Keratinocyte (primary cell): ENCODE measurements at regions not wholly inside any gene's neighbourhood (a gene's known extent, or its start where the extent isn't known, plus 50 kb on each side); places are given as distances from the start of the nearest gene placed in this dataset.

ENCODE experiments used
- DNase-seq: peaks from one replicate; pipeline ENCODE4 v3.0.0-alpha.2; 2011; ENCODE audit warnings: low read depth, missing footprints, low spot score
- FAIRE-seq: peaks from 2 replicates; lab custom pipeline; 2011; peaks lifted over from hg19 to GRCh38; lab: Jason Lieb, UNC
- H2AFZ ChIP-seq: 2 replicates; pipeline ENCODE4 v1.6.0; 2012; ENCODE audit warnings: low read length, control low read depth, inconsistent platforms; ENCODE audit not compliant: control insufficient read depth
- H3K27ac ChIP-seq: 2 replicates; pipeline ENCODE4 v1.5.1; 2011; ENCODE audit warnings: low read length; ENCODE audit not compliant: control insufficient read depth, insufficient read depth
- H3K27me3 ChIP-seq: 3 replicates; pipeline ENCODE4 v1.6.0; 2011; ENCODE audit warnings: low read length; ENCODE audit not compliant: control insufficient read depth, insufficient read depth; ENCODE audit errors: extremely low read depth
- H3K36me3 ChIP-seq, 2 experiments: 2 replicates in 1 of 2; 3 replicates in 1 of 2; pipeline ENCODE4 v1.5.1; 2011; ENCODE audit warnings: low read length in 2 of 2, mild to moderate bottlenecking in 1 of 2; ENCODE audit not compliant: control insufficient read depth in 2 of 2, insufficient read depth in 2 of 2; ENCODE audit errors: extremely low read depth in 1 of 2
- H3K4me1 ChIP-seq: 3 replicates; pipeline ENCODE4 v1.5.1; 2011; ENCODE audit warnings: low read length; ENCODE audit not compliant: control insufficient read depth, insufficient read depth; ENCODE audit errors: extremely low read depth
- H3K4me2 ChIP-seq: 3 replicates; pipeline ENCODE4 v1.6.0; 2011; ENCODE audit warnings: low read depth, low read length; ENCODE audit not compliant: control insufficient read depth, insufficient read depth; ENCODE audit errors: extremely low read depth
- H3K4me3 ChIP-seq, 3 experiments: fragments of 200-600 bp in 1 of 3; sonication (generic) in 1 of 3; 2 replicates in 2 of 3; 3 replicates in 1 of 3; pipeline ENCODE4 v1.5.1; 2011 to 2016; ENCODE audit warnings: low read length in 3 of 3, mild to moderate bottlenecking in 3 of 3, control low read depth in 2 of 3, inconsistent platforms in 1 of 3, low read depth in 1 of 3, mixed read lengths in 1 of 3, mixed run types in 1 of 3, moderate library complexity in 1 of 3; ENCODE audit not compliant: control insufficient read depth in 2 of 3, insufficient read depth in 2 of 3; ENCODE audit errors: extremely low read depth in 1 of 3
- H3K79me2 ChIP-seq: 2 replicates; pipeline ENCODE4 v1.6.0; 2012; ENCODE audit warnings: low read length; ENCODE audit not compliant: control insufficient read depth, insufficient read depth
- H3K9ac ChIP-seq: 3 replicates; pipeline ENCODE4 v1.6.0; 2011; ENCODE audit warnings: low read length; ENCODE audit not compliant: control insufficient read depth, insufficient read depth; ENCODE audit errors: extremely low read depth
- H3K9me1 ChIP-seq: 3 replicates; pipeline ENCODE4 v1.6.0; 2011; ENCODE audit warnings: low read length; ENCODE audit not compliant: control insufficient read depth, insufficient read depth; ENCODE audit errors: extremely low read depth
- H3K9me3 ChIP-seq: 2 replicates; pipeline ENCODE4 v1.5.1; 2012; ENCODE audit warnings: low read depth, low read length; ENCODE audit not compliant: control insufficient read depth
- H4K20me1 ChIP-seq: 3 replicates; pipeline ENCODE4 v1.6.0; 2011; ENCODE audit warnings: low read length; ENCODE audit not compliant: control insufficient read depth, insufficient read depth; ENCODE audit errors: extremely low read depth
- CTCF ChIP-seq, 3 experiments: IDR thresholded peaks in 1 of 3; conservative IDR thresholded peaks in 1 of 3; optimal IDR thresholded peaks in 1 of 3; 2 replicates in 2 of 3; 3 replicates in 1 of 3; pipeline versions ENCODE3 to v1.5.1; 2011; ENCODE audit warnings: low read length in 3 of 3, mild to moderate bottlenecking in 3 of 3, moderate library complexity in 2 of 3, control low read depth in 1 of 3, inconsistent platforms in 1 of 3; ENCODE audit not compliant: insufficient read depth in 2 of 3; ENCODE audit errors: extremely low read depth in 1 of 3
- EZH2 ChIP-seq: IDR thresholded peaks from one replicate; pipeline ENCODE4 v1.6.1; 2012; ENCODE audit warnings: inconsistent platforms, mild to moderate bottlenecking, low read length, moderate library complexity
- dilution Hi-C: fragments of 300-500 bp; cut with MboI; formaldehyde crosslinking; loops from one replicate; pipeline ENCODE4 v1.7.0; 2020; ENCODE audit warnings: low sequenced_read_pairs; ENCODE audit not compliant: extremely low pct_ligation_motif_present

GRCh38 chr7:53437336-53437735, 401.9 kb downstream of the POM121L12 start:
- dilution Hi-C loops: no loop called here
- Histone ChIP-seq H3K9ac (no peak overlapping the region), H3K4me3 (no peak overlapping the region), H3K27me3 (no peaks in the 10 kb centered on the region), H3K4me1 (no peaks in the 10 kb centered on the region), H3K9me1 (no peaks in the 10 kb centered on the region), H2AFZ (no peak overlapping the region), H3K36me3 (no peaks in the 10 kb centered on the region), H3K4me2 (no peak overlapping the region), H3K27ac (no peak overlapping the region), H4K20me1 (no peaks in the 10 kb centered on the region), H3K9me3 (no peaks in the 10 kb centered on the region), H3K79me2 (no peaks in the 10 kb centered on the region)
- TF ChIP-seq EZH2 (no peak), CTCF (optimal IDR thresholded peaks at IDR 0.05 in 1 of 3, IDR thresholded peaks at IDR 0.05 in 1 of 3, conservative IDR thresholded peaks at IDR 0.05 in 1 of 3; ENCODE audit: extremely low read depth in 1 of 3, insufficient read depth in 2 of 3, low read length in 3 of 3) (no peak)
- FAIRE-seq (no peak), DNase-seq (no peak)

- FAIRE-seq (no peak), DNase-seq (no peak)
- dilution Hi-C loops: no loop called here
- H3K9me1 ChIP-seq: no peaks in the 10 kb centered on the region
- no peak overlapping the region for H2AFZ ChIP-seq
- H3K36me3 ChIP-seq: no peaks in the 10 kb centered on the region
- no peak for TF ChIP-seq EZH2
- TF ChIP-seq CTCF (optimal IDR thresholded peaks at IDR 0.05 in 1 of 3, IDR thresholded peaks at IDR 0.05 in 1 of 3, conservative IDR thresholded peaks at IDR 0.05 in 1 of 3; ENCODE audit: extremely low read depth in 1 of 3, insufficient read depth in 2 of 3, low read length in 3 of 3): no peak
- no peak overlapping the region for H3K4me2 ChIP-seq
- H3K9ac ChIP-seq: no peak overlapping the region
- no peak overlapping the region for H3K27ac ChIP-seq
- H3K4me3 ChIP-seq: no peak overlapping the region
- no peaks in the 10 kb centered on the region for H3K79me2 ChIP-seq
- no peaks in the 10 kb centered on the region for H3K4me1 ChIP-seq
- H3K9me3 ChIP-seq: no peaks in the 10 kb centered on the region
- H3K27me3 ChIP-seq: no peaks in the 10 kb centered on the region
- no peaks in the 10 kb centered on the region for H4K20me1 ChIP-seq
Observed at GRCh38 chr7:53446170-53446569, 410.7 kb downstream of the POM121L12 start.
